GM19328 (cell line): ENCODE measurements at regions not wholly inside any gene's neighbourhood (a gene's known extent, or its start where the extent isn't known, plus 50 kb on each side); places are given as distances from the start of the nearest gene placed in this dataset.

Source experiments
- ATAC-seq: cut with Tn5 transposase; IDR thresholded peaks from one replicate; pipeline ENCODE4 v1.9.1; 2021; ENCODE audit warnings: mild to moderate bottlenecking, moderate library complexity; ENCODE audit not compliant: unreplicated experiment

GRCh38 chr18:51637881-51638280, 440.4 kb upstream of the MEX3C start:
- ATAC-seq = no peak

GRCh38 chr18:51639541-51639940, 442.1 kb upstream of the MEX3C start:
- ATAC-seq = no peak

- no peak for ATAC-seq
These were observed 446.0 kb upstream of the MEX3C start for GRCh38 chr18:51643483-51643882.

- ATAC-seq = no peak
These were observed 448.1 kb upstream of the MEX3C start for GRCh38 chr18:51645607-51646006.

GRCh38 chr18:51647346-51647745, 449.9 kb upstream of the MEX3C start:
- no peak for ATAC-seq

GRCh38 chr18:51647942-51648341, 450.5 kb upstream of the MEX3C start:
- no peak for ATAC-seq

- no peak for ATAC-seq
These were observed 452.3 kb upstream of the MEX3C start for GRCh38 chr18:51649796-51650195.

- no peak for ATAC-seq
These were observed 454.3 kb upstream of the MEX3C start for GRCh38 chr18:51651761-51652160.

- ATAC-seq = no peak
These were observed 456.2 kb upstream of the MEX3C start for GRCh38 chr18:51653507-51654213.

GRCh38 chr18:51654488-51655326, 457.2 kb upstream of the MEX3C start:
- peak; percentile 86 for ATAC-seq

- ATAC-seq = peak; percentile 80
These were observed 457.8 kb upstream of the MEX3C start for GRCh38 chr18:51655327-51655698.

- no peak for ATAC-seq
These were observed 458.8 kb upstream of the MEX3C start for GRCh38 chr18:51656249-51656648.

GRCh38 chr18:51658436-51658835, 461.0 kb upstream of the MEX3C start:
- no peak for ATAC-seq

GRCh38 chr18:51659781-51660180, 462.3 kb upstream of the MEX3C start:
- no peak for ATAC-seq

GRCh38 chr18:51660188-51660715, 462.8 kb upstream of the MEX3C start:
- ATAC-seq = no peak

- no peak for ATAC-seq
These were observed 466.8 kb upstream of the MEX3C start for GRCh38 chr18:51664236-51664635.

GRCh38 chr18:51666763-51667191, 469.3 kb upstream of the MEX3C start:
- ATAC-seq = no peak

- no peak for ATAC-seq
These were observed 470.6 kb upstream of the MEX3C start for GRCh38 chr18:51668101-51668500.

GRCh38 chr18:51668607-51669006, 471.1 kb upstream of the MEX3C start:
- no peak for ATAC-seq

GRCh38 chr18:51686590-51686989, 489.1 kb upstream of the MEX3C start:
- ATAC-seq = no peak

GRCh38 chr18:51687845-51688585, 490.5 kb upstream of the MEX3C start:
- ATAC-seq = no peak
